ENCODE measurements at regions not wholly inside any gene's neighbourhood (a gene's known extent, or its start where the extent isn't known, plus 50 kb on each side); places are given as distances from the start of the nearest gene placed in this dataset.

- no peak overlapping the region for H3K27ac ChIP-seq
- no peak overlapping the region for H3K4me3 ChIP-seq
Measured at GRCh38 chr5:174386846-174387245, 337.5 kb upstream of the MSX2 start.

GRCh38 chr5:174387448-174387847 is 336.9 kb upstream of the MSX2 start:
- Histone ChIP-seq H3K27ac (no peak overlapping the region), H3K4me3 (no peak overlapping the region)

- Histone ChIP-seq H3K27ac (no peak overlapping the region), H3K4me3 (no peak overlapping the region)
Measured at GRCh38 chr5:174392892-174393291, 331.5 kb upstream of the MSX2 start.

- Histone ChIP-seq H3K4me3 (no peak overlapping the region), H3K27ac (no peak overlapping the region)
Measured at GRCh38 chr5:174396541-174396940, 327.8 kb upstream of the MSX2 start.

GRCh38 chr5:174397206-174397605 is 327.2 kb upstream of the MSX2 start:
- H3K4me3 ChIP-seq: no peak overlapping the region
- H3K27ac ChIP-seq: no peak overlapping the region

GRCh38 chr5:174398171-174398570 is 326.2 kb upstream of the MSX2 start:
- no peak overlapping the region for H3K27ac ChIP-seq
- no peak overlapping the region for H3K4me3 ChIP-seq

- Histone ChIP-seq H3K4me3 (no peak overlapping the region), H3K27ac (no peak overlapping the region)
Measured at GRCh38 chr5:174399411-174399810, 325.0 kb upstream of the MSX2 start.

GRCh38 chr5:174400461-174400860 is 323.9 kb upstream of the MSX2 start:
- H3K27ac ChIP-seq: no peak overlapping the region
- H3K4me3 ChIP-seq: no peak overlapping the region

GRCh38 chr5:174401793-174402192 is 322.6 kb upstream of the MSX2 start:
- Histone ChIP-seq H3K27ac (no peak overlapping the region), H3K4me3 (no peak overlapping the region)

- Histone ChIP-seq H3K4me3 (no peak overlapping the region), H3K27ac (no peak overlapping the region)
Measured at GRCh38 chr5:174402222-174402812, 322.1 kb upstream of the MSX2 start.

GRCh38 chr5:174404848-174405247 is 319.5 kb upstream of the MSX2 start:
- Histone ChIP-seq H3K4me3 (no peak overlapping the region), H3K27ac (no peak overlapping the region)

- Histone ChIP-seq H3K4me3 (no peak overlapping the region), H3K27ac (no peak overlapping the region)
Measured at GRCh38 chr5:174409070-174409469, 315.3 kb upstream of the MSX2 start.

- H3K27ac ChIP-seq: no peak overlapping the region
Measured at GRCh38 chr5:174409971-174410370, 314.4 kb upstream of the MSX2 start.

GRCh38 chr5:174410716-174411478 is 313.5 kb upstream of the MSX2 start:
- H3K4me3 ChIP-seq: no peak overlapping the region
- H3K27ac ChIP-seq: no peak overlapping the region

More at GRCh38 chr5:174409971-174410370, 314.4 kb upstream of the MSX2 start:
- H3K4me3 ChIP-seq: no peak overlapping the region

- Histone ChIP-seq H3K27ac (no peak overlapping the region), H3K4me3 (no peak overlapping the region)
Measured at GRCh38 chr5:174411479-174411819, 312.9 kb upstream of the MSX2 start.

GRCh38 chr5:174412374-174412773 is 312.0 kb upstream of the MSX2 start:
- H3K4me3 ChIP-seq: no peak overlapping the region
- no peak overlapping the region for H3K27ac ChIP-seq

GRCh38 chr5:174412941-174413340 is 311.4 kb upstream of the MSX2 start:
- H3K4me3 ChIP-seq: no peak overlapping the region
- H3K27ac ChIP-seq: no peak overlapping the region

GRCh38 chr5:174413567-174414314 is 310.6 kb upstream of the MSX2 start:
- H3K27ac ChIP-seq: no peak overlapping the region
- no peak overlapping the region for H3K4me3 ChIP-seq

- no peak overlapping the region for H3K4me3 ChIP-seq
- H3K27ac ChIP-seq: no peak overlapping the region
Measured at GRCh38 chr5:174414315-174414710, 310.1 kb upstream of the MSX2 start.

- H3K27ac ChIP-seq: no peak overlapping the region
- H3K4me3 ChIP-seq: no peak overlapping the region
Measured at GRCh38 chr5:174418809-174419539, 305.4 kb upstream of the MSX2 start.
